ENCODE measurements at regions not wholly inside any gene's neighbourhood (a gene's known extent, or its start where the extent isn't known, plus 50 kb on each side); places are given as distances from the start of the nearest gene placed in this dataset.

GRCh38 chr2:126748188-126748760 lies 92.3 kb downstream of the GYPC start:
- DNase-seq: no peak

- no peak for DNase-seq
These were observed 93.1 kb downstream of the GYPC start for GRCh38 chr2:126748929-126749518.

DNA sequence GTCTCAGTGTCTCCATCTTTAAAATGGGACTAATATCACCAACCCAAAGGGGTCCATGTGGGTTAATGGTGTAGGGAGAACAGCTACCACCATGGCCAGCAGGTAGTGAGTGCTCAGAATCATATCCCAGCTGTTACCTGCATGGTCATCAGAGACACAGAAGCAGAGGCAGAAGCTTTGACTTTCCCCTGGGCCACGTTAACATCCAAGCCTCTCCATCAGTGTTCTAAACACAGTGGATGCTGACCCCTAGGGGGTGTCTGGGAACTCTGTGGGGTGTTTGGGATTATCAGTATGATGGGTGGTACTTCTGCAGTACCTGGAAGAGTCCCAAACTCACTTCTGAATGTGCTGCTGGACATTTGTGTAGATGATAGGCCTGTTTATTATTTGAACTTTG lies 93.6 kb downstream of the GYPC start:
- no peak for DNase-seq

DNA sequence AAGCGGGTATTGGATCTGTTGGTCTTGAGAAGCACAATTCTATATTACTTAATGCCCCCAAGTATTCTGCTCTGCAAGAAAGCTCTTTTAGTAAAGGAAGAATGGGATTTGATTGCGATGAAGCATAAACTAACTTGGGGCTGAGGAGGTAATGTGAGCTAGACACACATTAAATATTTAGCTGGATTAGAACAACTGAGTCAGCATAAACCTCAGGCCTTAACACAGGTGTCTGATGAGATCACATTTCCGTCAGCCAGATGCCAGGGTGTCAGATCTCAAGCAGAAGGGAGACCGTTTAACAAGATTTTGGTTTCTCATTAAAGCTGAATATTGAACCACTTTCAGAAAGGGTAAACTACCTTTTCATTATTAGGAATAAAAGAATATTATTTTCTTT lies 94.5 kb downstream of the GYPC start:
- DNase-seq: no peak

- no peak for DNase-seq
These were observed 95.5 kb downstream of the GYPC start for GRCh38 chr2:126751477-126751876.

- DNase-seq: no peak
These were observed 96.9 kb downstream of the GYPC start for GRCh38 chr2:126752876-126753275.

- no peak for DNase-seq
These were observed 97.7 kb downstream of the GYPC start for GRCh38 chr2:126753501-126754212.

DNA sequence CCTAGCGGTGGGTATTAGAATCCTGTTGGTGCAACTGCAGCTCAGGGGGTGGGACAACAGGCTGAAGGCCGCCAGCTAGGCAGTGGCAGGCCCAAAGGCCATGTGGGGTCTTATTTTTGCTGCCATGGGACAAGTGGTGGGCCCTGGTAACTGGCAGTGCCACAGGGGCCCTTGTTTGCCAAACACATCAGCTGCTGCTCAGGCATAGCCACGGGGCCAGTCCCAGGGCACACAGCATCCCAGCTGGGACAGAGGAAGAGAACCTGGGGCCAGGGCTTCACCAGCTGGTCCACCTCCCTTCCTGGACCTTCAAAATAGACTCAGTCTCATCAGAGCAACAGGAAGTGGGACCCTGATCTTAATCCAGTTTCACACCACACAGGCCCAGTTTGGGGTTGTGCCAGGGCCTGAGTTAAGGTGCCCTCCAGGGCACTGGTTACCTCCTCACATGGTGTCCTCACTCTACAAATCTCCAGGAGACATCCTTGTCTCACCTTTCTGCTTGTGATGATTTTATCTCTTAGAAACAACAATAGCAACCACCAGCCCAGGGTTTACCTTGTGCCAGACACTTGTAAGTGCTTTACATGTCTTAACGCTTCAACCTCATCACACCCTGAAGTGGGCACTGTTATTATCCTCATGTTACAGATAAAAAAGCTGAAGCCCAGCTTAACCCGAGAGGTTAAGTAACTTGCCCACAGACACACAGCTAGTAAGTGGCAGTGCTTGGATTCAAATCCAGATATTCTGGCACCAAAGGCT lies 98.5 kb downstream of the GYPC start:
- no peak for DNase-seq

DNA sequence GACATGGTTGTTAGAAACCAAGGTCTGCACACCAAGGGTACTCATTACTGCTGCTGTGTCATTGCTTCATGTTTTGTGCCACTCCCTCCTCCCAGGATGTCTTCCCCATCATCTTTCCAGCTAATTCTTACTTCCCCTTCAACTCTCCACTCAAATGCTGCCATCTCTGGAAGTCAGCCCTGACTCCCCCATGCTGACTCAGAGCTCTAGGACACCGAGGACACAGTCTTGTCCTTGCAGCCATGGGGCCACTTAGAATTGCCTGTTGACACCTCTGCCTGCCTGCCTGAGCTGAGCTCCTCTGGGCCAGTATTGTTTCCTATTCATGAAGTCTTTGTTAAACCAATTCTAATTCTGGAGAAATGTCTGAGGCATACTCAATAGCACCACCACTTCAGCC lies 100.2 kb downstream of the GYPC start:
- DNase-seq: no peak

- peak in 2 of 3 donors; percentile 10 to 31 for DNase-seq
These were observed 105.5 kb downstream of the GYPC start for GRCh38 chr2:126761256-126761980.

- DNase-seq: no peak
These were observed 106.3 kb downstream of the GYPC start for GRCh38 chr2:126761981-126762878.

- DNase-seq: no peak
These were observed 108.8 kb downstream of the GYPC start for GRCh38 chr2:126764686-126765265.

DNA sequence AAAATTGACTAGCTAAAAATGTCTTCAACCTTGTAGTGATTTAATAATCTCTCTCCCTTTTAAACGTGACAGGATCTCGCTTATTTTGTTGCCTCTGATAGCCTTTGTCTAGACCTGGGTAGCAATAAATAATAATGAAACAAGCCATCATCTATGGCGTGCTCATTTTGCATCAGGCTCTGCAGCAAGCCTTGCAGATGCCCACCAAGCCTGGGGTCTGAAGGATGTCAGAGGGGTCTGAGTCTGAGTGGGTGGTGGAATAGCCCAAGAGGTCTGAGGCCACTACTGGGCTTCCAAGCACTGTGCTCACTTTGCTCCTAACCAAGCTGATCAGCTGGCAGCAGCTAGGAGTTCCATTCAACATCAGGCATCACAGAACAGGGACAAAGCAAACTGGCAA lies 109.4 kb downstream of the GYPC start:
- no peak for DNase-seq

DNA sequence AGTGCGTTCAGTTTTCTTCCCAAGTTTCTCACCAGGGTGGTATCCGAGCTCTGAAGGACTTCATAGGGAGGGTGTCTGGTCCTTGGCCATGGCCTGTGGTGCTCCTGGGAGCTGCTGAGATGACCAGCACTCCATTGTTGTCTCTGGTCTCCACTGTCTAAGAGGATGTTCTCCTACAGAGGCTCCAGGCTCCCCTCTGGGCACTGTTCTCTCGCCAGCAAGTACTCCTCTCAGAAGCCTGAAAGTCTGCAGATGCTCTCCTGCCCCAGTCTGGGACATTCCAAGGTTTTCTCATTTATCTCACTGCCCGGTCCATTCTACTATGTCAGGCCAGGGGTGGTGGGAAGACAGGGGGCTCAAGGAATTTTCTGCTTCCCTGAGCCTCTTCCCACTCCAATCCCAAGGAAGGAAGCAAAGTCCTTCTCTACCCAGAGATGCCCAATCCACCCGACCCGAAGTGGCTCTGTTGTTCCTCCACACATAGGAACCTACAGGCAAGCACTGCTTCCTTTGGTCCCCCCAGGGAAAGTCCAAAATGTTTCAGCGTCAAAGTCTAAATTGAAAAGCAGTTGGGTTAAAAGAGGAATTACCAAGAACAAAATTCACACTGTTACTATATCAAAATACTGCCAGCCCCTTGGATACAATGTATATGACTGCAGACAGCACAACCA lies 110.5 kb downstream of the GYPC start:
- DNase-seq: no peak

DNA sequence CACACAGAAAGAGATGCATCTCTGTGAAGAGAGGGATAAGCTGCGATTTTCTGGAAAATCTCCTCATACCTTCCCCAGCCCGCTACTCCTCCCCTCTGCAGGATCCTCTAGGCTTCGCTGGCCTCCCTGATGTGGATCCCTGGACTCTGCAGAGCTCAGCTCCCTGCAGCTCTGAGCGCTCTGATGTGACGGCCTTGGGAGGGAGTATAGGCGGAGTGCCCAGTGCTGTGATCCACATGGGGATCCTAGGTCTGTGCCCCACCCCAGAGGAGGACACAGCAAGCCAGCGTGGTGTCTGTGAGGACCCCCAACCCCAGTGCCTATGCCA lies 111.0 kb downstream of the GYPC start:
- DNase-seq: no peak

- no peak for DNase-seq
These were observed 113.2 kb downstream of the GYPC start for GRCh38 chr2:126769118-126769517.

DNA sequence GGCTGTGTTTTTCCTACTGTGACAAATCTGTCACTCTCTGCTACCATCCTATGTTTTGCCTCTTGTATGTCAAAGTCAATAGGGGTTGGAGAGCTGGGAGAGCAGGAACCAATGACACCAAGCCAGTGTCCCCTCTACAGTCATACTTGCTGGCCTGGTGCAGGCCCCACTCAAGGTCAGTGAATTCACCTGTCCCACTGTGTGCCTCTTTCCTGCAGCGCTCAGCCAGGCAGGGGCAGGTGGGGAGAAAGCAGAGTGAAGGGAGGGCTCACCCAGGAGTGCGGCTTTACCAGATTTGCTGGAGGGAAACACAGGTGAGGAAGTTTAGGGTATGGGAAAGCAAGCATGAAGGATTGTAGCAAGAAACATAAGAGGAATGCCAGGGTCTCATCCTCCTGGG lies 114.5 kb downstream of the GYPC start:
- no peak for DNase-seq

DNA sequence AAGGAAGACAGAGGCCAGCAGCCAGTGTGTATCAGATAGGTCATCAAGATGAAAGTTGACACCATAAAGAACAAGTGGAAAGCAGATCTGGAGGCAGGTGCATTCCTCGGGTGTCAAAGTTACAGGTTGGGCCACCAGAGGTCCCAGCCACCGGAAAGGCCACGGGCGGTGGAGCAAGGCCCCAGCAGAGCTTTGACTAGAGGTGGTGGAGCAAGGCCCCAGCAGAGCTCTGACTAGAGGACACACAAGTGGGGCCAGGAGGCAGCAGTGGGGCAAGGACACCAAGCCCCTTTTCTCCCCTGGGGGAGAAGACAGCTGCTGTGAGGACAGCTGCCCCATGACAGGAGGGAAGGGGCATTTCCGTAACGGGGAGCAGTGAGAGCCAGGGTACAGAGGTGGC lies 115.1 kb downstream of the GYPC start:
- no peak for DNase-seq

DNA sequence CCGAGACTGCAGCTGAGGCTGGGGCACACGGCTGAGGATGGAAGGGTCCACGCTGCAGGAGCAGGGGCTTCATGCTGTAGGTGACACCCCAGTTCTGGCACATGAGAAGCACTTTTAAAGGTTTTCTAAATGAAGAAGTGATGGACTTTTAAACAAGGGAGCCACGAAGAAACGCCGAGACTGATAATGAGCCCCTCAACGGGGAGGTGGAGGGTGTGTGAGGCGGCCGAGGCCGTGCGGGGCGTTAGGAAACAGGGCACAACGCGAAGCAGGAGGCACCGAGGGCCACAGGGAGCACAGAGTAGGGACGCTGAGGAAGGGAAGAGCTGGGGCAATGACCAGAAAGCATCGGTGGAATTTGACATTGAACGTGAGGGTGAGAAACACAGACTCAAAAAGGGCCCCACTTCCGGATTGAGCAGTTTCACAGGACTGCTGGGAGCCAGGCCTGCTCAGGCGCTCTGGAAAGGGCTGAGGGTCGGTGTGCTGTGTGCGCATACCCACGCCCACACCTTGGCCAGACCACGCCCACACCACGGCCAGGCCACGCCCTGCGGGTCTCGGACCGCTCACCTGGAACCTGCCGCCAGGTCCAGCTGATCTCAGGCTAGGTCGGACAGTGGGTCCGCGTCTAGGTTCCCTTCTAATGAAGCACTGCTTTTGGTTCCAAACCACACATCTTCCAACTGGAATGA lies 115.7 kb downstream of the GYPC start:
- DNase-seq: no peak

GRCh38 chr2:126774290-126774689 lies 118.3 kb downstream of the GYPC start:
- no peak for DNase-seq
